HG03565 (cell line): ENCODE measurements at regions not wholly inside any gene's neighbourhood (a gene's known extent, or its start where the extent isn't known, plus 50 kb on each side); places are given as distances from the start of the nearest gene placed in this dataset.
A peak's percentile ranks its signal among the peaks of the same experiment; 100 is the strongest.
"Not testable (repeated sequence)": the region's sequence is repeated elsewhere in the genome, so short reads cannot be mapped to it uniquely, and the experiment has no call there.

Source experiments
- ATAC-seq: cut with Tn5 transposase; IDR thresholded peaks from one replicate; pipeline ENCODE4 v1.9.1; 2021; ENCODE audit warnings: mild to moderate bottlenecking, moderate library complexity; ENCODE audit not compliant: unreplicated experiment

- ATAC-seq: no peak
These were observed 1297.8 kb downstream of the TBC1D22A start for GRCh38 chr22:48060266-48060665.

- not testable (repeated sequence) for ATAC-seq
These were observed 1297.1 kb downstream of the TBC1D22A start for GRCh38 chr22:48059521-48059920.

DNA sequence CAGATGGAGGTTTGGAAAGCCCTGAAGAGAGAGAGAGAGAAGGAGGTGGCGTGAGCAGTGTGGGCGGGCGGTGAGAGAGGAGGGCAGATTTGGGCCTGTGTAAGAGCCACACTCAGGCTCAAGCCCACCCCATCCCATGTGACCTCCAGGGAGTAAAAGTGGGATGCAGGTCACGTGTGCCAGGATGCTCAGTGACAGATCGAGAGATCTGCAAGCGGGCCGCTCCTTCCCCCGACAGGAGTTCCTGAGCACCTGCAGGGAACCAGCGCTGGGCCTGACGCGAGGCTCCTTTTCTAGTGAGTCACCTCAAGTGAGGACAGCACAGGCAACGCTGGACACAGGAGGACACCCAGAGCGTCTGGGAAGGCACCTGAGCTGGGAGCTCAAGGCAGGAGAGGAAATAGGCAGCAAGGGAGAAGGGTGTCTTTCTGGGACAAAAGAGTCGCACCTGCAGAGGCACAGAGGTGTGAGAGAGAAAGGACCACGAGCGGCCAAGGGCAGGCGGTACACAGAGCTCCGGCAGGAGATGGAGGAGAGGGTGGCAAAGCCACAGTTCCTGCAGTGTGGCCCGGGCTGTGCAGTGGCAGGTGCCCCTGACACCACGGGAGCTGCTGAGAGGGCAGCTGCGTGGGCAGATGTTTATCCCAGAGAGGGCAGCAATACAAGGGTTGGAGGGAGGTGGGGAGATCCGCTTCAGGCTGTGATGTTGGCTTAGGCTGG is 1294.8 kb downstream of the TBC1D22A start:
- ATAC-seq: no peak

DNA sequence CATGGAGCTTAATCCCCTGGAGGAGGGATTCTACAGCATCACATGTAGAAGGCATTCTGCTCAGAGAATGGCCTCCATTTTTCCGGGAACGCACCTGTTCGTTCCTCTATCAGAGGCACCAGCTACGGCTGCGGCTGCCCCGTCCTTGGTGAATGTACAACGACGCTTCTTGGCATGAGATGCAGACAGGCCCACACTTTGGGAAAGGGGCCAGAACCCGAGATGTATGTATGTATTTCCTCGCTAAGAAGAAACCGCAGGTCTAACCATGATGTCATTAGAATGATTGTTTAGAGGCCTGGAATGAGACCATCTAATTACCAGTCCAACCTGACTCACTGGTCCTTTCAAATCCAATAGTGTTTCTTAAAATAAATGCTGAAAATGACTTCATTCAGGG is 1293.4 kb downstream of the TBC1D22A start:
- no peak for ATAC-seq

DNA sequence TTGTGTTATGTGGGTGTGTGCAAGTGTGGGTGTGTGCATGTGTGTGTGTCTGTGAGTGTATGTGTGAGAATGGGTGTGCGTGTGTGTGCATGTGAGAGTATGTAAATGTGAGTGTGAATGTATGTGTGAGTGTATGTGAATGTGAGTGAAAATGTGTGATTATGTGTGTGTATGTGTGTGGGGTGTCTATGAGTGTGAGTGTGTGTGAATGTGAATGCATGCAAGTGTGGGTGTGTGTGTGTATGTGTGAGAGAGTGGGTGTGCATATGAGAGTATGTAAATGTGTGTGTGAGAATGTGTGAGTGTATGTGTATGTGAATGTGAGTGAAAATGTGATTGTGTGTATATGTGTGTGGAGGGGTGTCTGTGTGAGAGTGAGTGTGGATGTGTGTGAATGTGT is 1292.7 kb downstream of the TBC1D22A start:
- no peak for ATAC-seq

- no peak for ATAC-seq
These were observed 1292.1 kb downstream of the TBC1D22A start for GRCh38 chr22:48054596-48054995.

GRCh38 chr22:48053973-48054372 is 1291.5 kb downstream of the TBC1D22A start:
- no peak for ATAC-seq

DNA sequence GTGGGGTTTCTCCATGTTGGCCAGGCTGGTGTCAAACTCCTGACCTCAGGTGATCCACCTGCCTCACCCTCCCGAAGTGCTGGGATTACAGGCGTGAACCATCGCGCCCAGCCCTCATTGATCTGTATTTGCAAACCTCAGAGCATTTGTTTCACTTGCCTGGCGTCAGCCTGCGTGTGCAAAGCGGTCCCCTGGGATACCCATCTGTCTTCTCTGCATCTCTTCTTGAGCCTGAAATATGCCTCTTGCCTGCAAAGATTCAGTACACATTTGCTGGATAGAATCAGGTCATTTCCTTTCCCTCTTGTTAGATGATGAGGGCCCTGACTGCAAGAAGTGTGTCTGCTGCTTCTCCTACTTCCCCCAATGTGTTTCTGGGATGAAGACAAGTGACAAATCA is 1291.0 kb downstream of the TBC1D22A start:
- ATAC-seq: no peak

GRCh38 chr22:48052621-48052890 is 1290.1 kb downstream of the TBC1D22A start:
- no peak for ATAC-seq

DNA sequence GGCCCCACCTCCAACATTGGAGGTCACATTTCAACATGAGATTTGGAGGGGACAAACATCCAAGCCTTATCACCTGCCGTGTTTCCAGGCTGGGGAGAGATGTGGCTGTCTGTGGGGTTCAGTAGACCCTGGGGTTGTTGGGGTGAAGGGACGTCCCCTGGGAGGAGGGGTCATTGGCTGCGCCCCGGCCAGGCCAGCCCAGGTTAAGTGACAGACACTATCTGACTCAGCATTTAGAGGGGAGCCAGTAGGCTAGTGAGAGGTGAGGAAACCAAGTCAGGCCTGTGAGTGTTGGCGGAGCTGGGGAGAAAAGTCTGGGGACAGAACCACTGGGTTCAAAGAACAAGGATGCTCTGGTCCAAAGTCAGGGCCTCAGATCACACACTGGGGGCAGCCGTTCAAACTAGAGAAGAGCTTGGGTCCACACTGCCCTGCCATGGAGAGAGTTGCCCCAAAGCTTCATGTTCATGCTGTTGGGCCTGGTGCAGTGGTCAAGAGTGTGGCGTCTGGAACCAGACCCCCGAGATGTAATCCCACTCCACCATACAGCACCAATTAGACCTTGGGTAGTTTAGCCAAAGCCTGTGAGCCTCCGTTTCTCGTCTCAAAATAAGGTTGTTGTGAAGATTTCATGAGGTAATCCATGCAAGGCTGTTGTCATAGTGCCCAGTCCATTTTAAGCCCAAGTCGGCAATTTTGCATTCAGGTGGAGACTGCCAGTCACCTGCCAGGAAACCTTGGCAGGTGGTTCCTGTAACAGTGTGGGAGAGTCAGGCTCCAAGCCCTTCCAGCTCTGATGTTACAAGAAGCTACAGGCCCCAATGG is 1289.6 kb downstream of the TBC1D22A start:
- ATAC-seq: no peak

- no peak for ATAC-seq
These were observed 1288.4 kb downstream of the TBC1D22A start for GRCh38 chr22:48050836-48051235.

DNA sequence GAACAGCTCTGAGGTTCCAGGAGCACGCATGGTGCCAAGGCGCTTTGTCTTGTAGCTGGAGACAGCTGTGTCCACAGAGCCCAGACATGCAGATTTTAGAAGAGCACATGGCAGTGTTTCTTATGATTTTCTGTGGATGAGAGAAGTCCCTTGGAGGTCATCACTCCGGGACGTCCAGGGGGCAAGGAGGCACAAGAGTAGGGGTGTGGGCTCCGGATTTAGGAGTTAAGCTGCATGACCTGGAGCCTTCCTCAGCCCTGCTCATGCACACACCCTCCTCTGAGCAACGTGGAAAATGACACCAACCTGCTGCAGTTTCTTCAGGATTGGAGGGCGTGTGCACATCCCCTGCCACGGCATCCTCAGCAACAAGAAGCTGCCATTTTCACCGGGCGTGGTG is 1286.7 kb downstream of the TBC1D22A start:
- no peak for ATAC-seq

GRCh38 chr22:48047722-48048500 is 1285.5 kb downstream of the TBC1D22A start:
- no peak for ATAC-seq

- ATAC-seq: peak; percentile 43
These were observed 1282.9 kb downstream of the TBC1D22A start for GRCh38 chr22:48045369-48045768.

- ATAC-seq: no peak
These were observed 1282.1 kb downstream of the TBC1D22A start for GRCh38 chr22:48044487-48045060.

GRCh38 chr22:48043581-48043980 is 1281.1 kb downstream of the TBC1D22A start:
- ATAC-seq: no peak

DNA sequence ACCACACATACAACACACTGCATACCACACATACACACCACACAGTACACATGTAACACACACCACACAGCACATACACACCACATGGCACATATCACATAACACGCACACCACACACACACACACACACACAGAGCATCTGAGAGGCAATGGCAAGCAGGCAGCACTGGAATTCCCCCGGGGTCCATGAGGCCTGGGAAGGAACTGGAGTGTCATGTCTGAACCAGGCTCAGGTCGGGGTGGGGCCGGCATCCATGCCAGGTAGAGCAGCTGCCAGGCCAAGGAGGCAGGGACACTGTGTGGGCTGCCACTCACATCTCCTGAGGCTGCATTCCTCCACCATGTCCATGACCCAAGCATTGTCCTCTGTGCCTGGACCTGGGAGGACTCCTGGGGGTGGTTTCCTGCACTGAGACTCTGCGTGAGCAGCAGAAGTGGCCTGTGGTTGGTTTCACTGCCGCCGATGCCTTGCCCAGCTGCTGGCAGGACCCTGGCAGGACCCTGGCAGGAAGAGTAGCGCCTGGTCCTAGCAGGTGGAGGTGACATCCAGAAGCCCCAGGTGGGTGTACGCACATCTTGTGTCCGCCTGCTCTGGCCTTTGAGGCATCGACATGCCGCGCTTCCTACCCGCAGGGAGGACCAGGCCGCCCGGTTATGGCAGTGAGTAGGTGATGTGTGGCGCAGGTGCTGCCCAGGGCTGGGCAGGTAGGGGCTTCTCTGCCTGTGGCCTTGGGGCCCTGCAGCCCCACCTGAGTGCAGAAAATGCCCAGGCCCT is 1280.4 kb downstream of the TBC1D22A start:
- no peak for ATAC-seq

DNA sequence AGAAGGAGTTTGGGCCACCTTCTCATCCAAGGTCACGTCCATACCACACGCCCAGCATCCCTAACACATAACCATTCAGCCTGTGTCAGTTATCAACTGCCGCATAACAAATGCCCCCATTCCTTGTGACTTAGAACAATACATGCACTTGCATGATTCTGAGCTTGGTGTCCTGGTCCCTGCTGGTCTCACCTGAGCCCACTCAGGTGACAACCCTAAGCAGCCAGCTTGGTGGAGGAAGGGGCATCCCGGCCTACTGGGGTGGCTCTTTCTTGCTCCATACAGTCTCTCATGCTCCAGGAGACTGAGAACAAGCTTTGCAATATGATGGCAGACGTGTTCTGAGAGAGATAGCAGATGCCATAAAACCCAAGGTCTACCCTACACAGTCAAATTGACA is 1276.9 kb downstream of the TBC1D22A start:
- no peak for ATAC-seq

DNA sequence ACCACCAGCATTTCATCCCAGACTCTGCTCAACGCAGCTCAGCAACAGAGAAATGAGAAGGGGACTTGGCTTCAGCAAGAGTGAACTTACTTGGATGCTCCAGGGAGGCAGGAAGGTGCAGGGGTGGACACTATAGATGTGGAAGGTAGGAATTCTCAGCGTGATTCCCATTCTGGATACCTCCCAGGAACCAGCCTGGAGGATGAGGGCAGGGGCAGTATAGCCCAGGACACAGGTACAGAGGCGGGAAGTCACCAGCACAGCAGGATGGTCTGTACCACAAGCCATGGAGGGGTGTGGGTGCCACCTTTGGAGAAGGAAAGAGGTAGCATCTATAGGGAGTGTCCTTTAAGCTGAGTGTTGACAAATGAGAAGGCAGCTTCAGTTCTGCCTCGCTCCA is 1275.2 kb downstream of the TBC1D22A start:
- no peak for ATAC-seq

- no peak for ATAC-seq
These were observed 1273.4 kb downstream of the TBC1D22A start for GRCh38 chr22:48035897-48036296.

- no peak for ATAC-seq
These were observed 1269.1 kb downstream of the TBC1D22A start for GRCh38 chr22:48031589-48031988.
